ENCODE measurements at regions not wholly inside any gene's neighbourhood (a gene's known extent, or its start where the extent isn't known, plus 50 kb on each side); places are given as distances from the start of the nearest gene placed in this dataset.

DNA sequence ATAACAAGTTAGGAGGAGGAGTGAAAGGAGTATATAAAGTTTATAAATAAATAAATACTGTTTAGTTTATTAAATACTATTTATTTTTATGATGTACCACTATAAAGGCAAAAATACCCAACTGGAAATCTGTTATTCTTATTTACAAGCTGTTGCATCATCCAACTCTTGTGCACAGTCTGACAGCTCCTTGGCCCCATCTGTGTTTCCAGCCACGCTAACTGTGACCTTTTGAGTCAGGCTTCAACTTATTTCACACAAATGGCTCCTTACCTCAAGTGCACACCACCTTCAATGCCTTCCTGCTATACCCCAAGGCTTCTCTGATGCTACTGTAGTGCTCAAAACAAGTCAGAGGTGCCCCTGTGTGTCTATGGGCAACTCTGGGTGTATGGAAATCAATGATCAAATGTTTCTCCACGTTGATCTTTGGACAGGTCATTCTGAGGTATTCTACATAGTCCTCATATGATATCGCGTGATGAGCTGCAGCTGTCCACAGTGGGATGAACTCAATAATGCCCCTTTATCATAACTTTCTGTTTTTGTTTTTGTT is 303.2 kb upstream of the GRAMD2B start:
- DNase-seq, result no peak
- Mint-ChIP-seq H3K9me3 (peaks cover 22% of the 10 kb centered on the region), H3K36me3 (ENCODE audit: low read depth) (no peaks in the 10 kb centered on the region; the same call in 1 of the 2 replicates), H3K4me1 (ENCODE audit: low read depth) (no peaks in the 10 kb centered on the region), H3K27me3 (ENCODE audit: insufficient read depth) (no peaks in the 10 kb centered on the region), H3K4me3 (no peak overlapping the region), H3K27ac (no peak overlapping the region)
- no peak for TF ChIP-seq CTCF (IDR thresholded peaks at IDR 0.05)

GRCh38 chr5:126120939-126121338 is 302.3 kb upstream of the GRAMD2B start:
- Mint-ChIP-seq H3K36me3 (ENCODE audit: low read depth) (no peaks in the 10 kb centered on the region; the same call in 1 of the 2 replicates), H3K27ac (no peak overlapping the region), H3K27me3 (ENCODE audit: insufficient read depth) (no peaks in the 10 kb centered on the region), H3K4me1 (ENCODE audit: low read depth) (no peaks in the 10 kb centered on the region), H3K9me3 (peaks cover 17% of the 10 kb centered on the region), H3K4me3 (no peak overlapping the region)
- TF ChIP-seq CTCF (IDR thresholded peaks at IDR 0.05), result no peak
- no peak for DNase-seq

- H3K9me3 Mint-ChIP-seq, result peaks cover 17% of the 10 kb centered on the region
- H3K4me3 Mint-ChIP-seq, result no peak overlapping the region
- DNase-seq, result no peak
- TF ChIP-seq CTCF (IDR thresholded peaks at IDR 0.05), result no peak
- no peak overlapping the region for H3K27ac Mint-ChIP-seq
- no peaks in the 10 kb centered on the region for H3K27me3 Mint-ChIP-seq (ENCODE audit: insufficient read depth)
- H3K36me3 Mint-ChIP-seq (ENCODE audit: low read depth), result no peaks in the 10 kb centered on the region; the same call in 1 of the 2 replicates
- H3K4me1 Mint-ChIP-seq (ENCODE audit: low read depth), result no peaks in the 10 kb centered on the region
These were observed 300.3 kb upstream of the GRAMD2B start for GRCh38 chr5:126122942-126123341.

DNA sequence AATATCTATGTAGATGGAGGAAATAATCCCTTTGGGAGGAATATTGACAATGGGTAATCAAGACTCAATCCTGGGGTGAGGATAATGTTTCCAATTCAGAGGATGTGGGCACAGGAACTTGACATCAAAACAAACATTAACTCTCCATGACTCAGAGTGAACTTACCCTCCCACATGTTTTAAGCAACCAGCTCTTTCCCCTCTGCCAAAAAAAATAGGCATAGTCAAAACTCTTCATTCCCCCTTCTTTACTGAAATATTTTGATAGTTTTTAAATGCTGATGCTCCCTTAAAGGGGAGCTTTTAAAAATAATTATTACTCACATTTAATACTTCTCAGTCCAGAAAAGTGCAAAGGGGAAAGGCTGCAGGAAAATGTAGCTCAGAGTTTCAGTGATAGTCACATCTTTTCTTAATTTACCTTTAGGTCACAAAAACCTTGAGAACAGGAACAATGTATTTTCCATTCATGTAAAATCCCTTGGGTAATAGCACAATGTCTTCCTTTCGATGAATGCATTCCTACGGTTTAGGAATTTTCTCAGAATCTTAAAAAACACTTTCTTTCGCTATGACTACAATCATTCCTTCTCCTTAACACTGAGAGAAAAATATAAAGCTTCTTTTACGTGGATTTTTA is 298.4 kb upstream of the GRAMD2B start:
- Mint-ChIP-seq H3K36me3 (ENCODE audit: low read depth) (no peaks in the 10 kb centered on the region; the same call in 1 of the 2 replicates), H3K27ac (no peak overlapping the region), H3K27me3 (ENCODE audit: insufficient read depth) (no peaks in the 10 kb centered on the region), H3K4me3 (no peak overlapping the region), H3K9me3 (peaks cover 20% of the 10 kb centered on the region), H3K4me1 (ENCODE audit: low read depth) (no peaks in the 10 kb centered on the region)
- TF ChIP-seq CTCF (IDR thresholded peaks at IDR 0.05), result no peak
- no peak for DNase-seq

DNA sequence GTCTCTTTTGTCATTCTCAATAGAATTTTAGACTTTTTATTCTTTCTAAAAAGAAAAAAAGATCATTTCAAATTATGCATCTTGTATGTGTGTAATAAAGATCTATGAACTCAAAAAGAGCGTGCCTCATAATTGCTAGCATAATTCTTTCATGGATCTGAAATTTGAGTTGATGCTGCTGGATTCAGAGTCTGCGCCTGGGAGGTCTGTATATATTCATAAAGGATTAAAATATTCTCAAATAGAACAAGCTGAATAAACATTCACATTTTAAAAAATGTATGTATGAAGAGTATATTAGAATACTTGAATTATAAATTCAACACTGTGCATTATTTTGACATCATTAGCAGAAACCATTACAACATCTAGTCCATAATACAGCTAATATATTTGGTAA is 297.8 kb upstream of the GRAMD2B start:
- no peak for DNase-seq
- no peaks in the 10 kb centered on the region for H3K4me1 Mint-ChIP-seq (ENCODE audit: low read depth)
- H3K4me3 Mint-ChIP-seq, result no peak overlapping the region
- peaks cover 25% of the 10 kb centered on the region for H3K9me3 Mint-ChIP-seq
- no peaks in the 10 kb centered on the region for H3K27me3 Mint-ChIP-seq (ENCODE audit: insufficient read depth)
- no peak for TF ChIP-seq CTCF (IDR thresholded peaks at IDR 0.05)
- no peak overlapping the region for H3K27ac Mint-ChIP-seq
- no peaks in the 10 kb centered on the region; the same call in 1 of the 2 replicates for H3K36me3 Mint-ChIP-seq (ENCODE audit: low read depth)

All from HFFc6 (cell line).